H9 (cell line): ENCODE measurements at regions not wholly inside any gene's neighbourhood (a gene's known extent, or its start where the extent isn't known, plus 50 kb on each side); places are given as distances from the start of the nearest gene placed in this dataset.

ENCODE experiments used
- DNase-seq: peaks from one replicate; pipeline ENCODE4 v3.0.0-alpha.2; 2017
- H2AFZ ChIP-seq: one replicate; pipeline ENCODE4 v1.6.1; 2013; ENCODE audit warnings: mild to moderate bottlenecking, low read length, control low read depth, moderate library complexity
- H2AK5ac ChIP-seq: 2 replicates; pipeline ENCODE4 v1.6.1; 2013; ENCODE audit warnings: low read length, control low read depth, mixed read lengths; ENCODE audit not compliant: insufficient read length
- H2BK120ac ChIP-seq: one replicate; pipeline ENCODE4 v1.6.1; 2013; ENCODE audit warnings: low read depth, mild to moderate bottlenecking, low read length, control low read depth, inconsistent platforms; ENCODE audit not compliant: poor library complexity, severe bottlenecking
- H2BK12ac ChIP-seq: 2 replicates; pipeline ENCODE4 v1.6.1; 2013; ENCODE audit warnings: low read length, control low read depth, mixed read lengths, low read depth; ENCODE audit not compliant: insufficient read length
- H2BK15ac ChIP-seq: 2 replicates; pipeline ENCODE4 v1.6.1; 2013; ENCODE audit warnings: low read depth, low read length, control low read depth
- H2BK20ac ChIP-seq: one replicate; pipeline ENCODE4 v1.6.1; 2013; ENCODE audit warnings: low read depth, mild to moderate bottlenecking, low read length, control low read depth, inconsistent platforms; ENCODE audit not compliant: poor library complexity, severe bottlenecking
- H2BK5ac ChIP-seq: 2 replicates; pipeline ENCODE4 v1.6.1; 2013; ENCODE audit warnings: low read length, control low read depth, mixed read lengths; ENCODE audit not compliant: insufficient read length
- H3K14ac ChIP-seq: 2 replicates; pipeline ENCODE4 v1.6.1; 2013; ENCODE audit warnings: low read length, control low read depth; ENCODE audit not compliant: insufficient read depth
- H3K18ac ChIP-seq: 2 replicates; pipeline ENCODE4 v1.6.1; 2013; ENCODE audit warnings: low read depth, mild to moderate bottlenecking, mixed read lengths, low read length, control low read depth; ENCODE audit not compliant: insufficient read length
- H3K23ac ChIP-seq: 2 replicates; pipeline ENCODE4 v1.6.1; 2013; ENCODE audit warnings: low read length, control low read depth, mixed read lengths, low read depth; ENCODE audit not compliant: insufficient read length
- H3K23me2 ChIP-seq: 2 replicates; pipeline ENCODE4 v1.6.1; 2013; ENCODE audit warnings: low read depth, mild to moderate bottlenecking, mixed read lengths, low read length, control low read depth; ENCODE audit not compliant: insufficient read length, poor library complexity, severe bottlenecking
- H3K27ac ChIP-seq: 2 replicates; pipeline ENCODE4 v1.5.1; 2013; ENCODE audit warnings: low read length, control low read depth, mixed read lengths, low read depth; ENCODE audit not compliant: insufficient read length
- H3K27me3 ChIP-seq: 2 replicates; pipeline ENCODE4 v1.6.1; 2013; ENCODE audit warnings: low read length, control low read depth, inconsistent platforms; ENCODE audit not compliant: insufficient read depth
- H3K4ac ChIP-seq: 2 replicates; pipeline ENCODE4 v1.6.1; 2013; ENCODE audit warnings: low read depth, mild to moderate bottlenecking, control low read depth, inconsistent platforms, low read length, moderate library complexity
- H3K4me1 ChIP-seq: 2 replicates; pipeline ENCODE4 v1.6.1; 2013; ENCODE audit warnings: low read length, control low read depth, inconsistent platforms; ENCODE audit not compliant: insufficient read depth
- H3K4me2 ChIP-seq: 2 replicates; pipeline ENCODE4 v1.6.1; 2013; ENCODE audit warnings: low read length, control low read depth, mixed read lengths; ENCODE audit not compliant: insufficient read length, insufficient read depth
- H3K56ac ChIP-seq: 2 replicates; pipeline ENCODE4 v1.6.1; 2013; ENCODE audit warnings: low read depth, mild to moderate bottlenecking, mixed read lengths, low read length, control low read depth; ENCODE audit not compliant: insufficient read length
- H3K79me1 ChIP-seq: 2 replicates; pipeline ENCODE4 v1.6.1; 2013; ENCODE audit warnings: low read depth, mild to moderate bottlenecking, moderate library complexity, low read length, control low read depth, inconsistent platforms; ENCODE audit not compliant: insufficient read depth, poor library complexity, severe bottlenecking
- H3K79me2 ChIP-seq: 2 replicates; pipeline ENCODE4 v1.6.1; 2013; ENCODE audit warnings: low read length, control low read depth, inconsistent platforms; ENCODE audit not compliant: insufficient read depth
- H3K9ac ChIP-seq: 2 replicates; pipeline ENCODE4 v1.6.1; 2013; ENCODE audit warnings: low read length, control low read depth, mixed read lengths; ENCODE audit not compliant: insufficient read length; ENCODE audit errors: extremely low read depth
- H3K9me3 ChIP-seq: one replicate; pipeline ENCODE4 v1.6.1; 2013; ENCODE audit warnings: low read depth, low read length, inconsistent platforms; ENCODE audit not compliant: control insufficient read depth
- H3T11ph ChIP-seq: one replicate; pipeline ENCODE4 v1.6.1; 2013; ENCODE audit warnings: mild to moderate bottlenecking, low read length, control low read depth, inconsistent platforms
- H4K20me1 ChIP-seq: one replicate; pipeline ENCODE4 v1.6.1; 2013; ENCODE audit not compliant: control insufficient read depth, insufficient read length, insufficient read depth
- H4K5ac ChIP-seq: 2 replicates; pipeline ENCODE4 v1.6.1; 2013; ENCODE audit warnings: low read depth, mild to moderate bottlenecking, mixed read lengths, low read length, control low read depth; ENCODE audit not compliant: insufficient read length
- H4K8ac ChIP-seq: replicated peaks from 2 replicates; pipeline ENCODE4 v1.6.1; 2013; ENCODE audit warnings: low read length, control low read depth, mixed read lengths, low read depth; ENCODE audit not compliant: insufficient read length
- H4K91ac ChIP-seq: 2 replicates; pipeline ENCODE4 v1.6.1; 2013; ENCODE audit warnings: low read depth, mild to moderate bottlenecking, moderate library complexity, mixed read lengths, low read length, control low read depth; ENCODE audit not compliant: insufficient read length
- H3K27ac Mint-ChIP-seq, 3 experiments: 2 replicates in 2 of 3; 3 replicates in 1 of 3; pipeline ENCODE4 v1.8.0; 2020 to 2021; ENCODE audit warnings: mixed read lengths in 3 of 3, mild to moderate bottlenecking in 1 of 3, moderate library complexity in 1 of 3
- H3K27me3 Mint-ChIP-seq: 2 replicates; pipeline ENCODE4 v1.8.0; 2021; ENCODE audit warnings: low read depth, mild to moderate bottlenecking, moderate library complexity, mixed read lengths
- H3K36me3 Mint-ChIP-seq, 3 experiments: 2 replicates in 2 of 3; 3 replicates in 1 of 3; pipeline ENCODE4 v1.8.0; 2020 to 2021; ENCODE audit warnings: low read depth in 3 of 3, mixed read lengths in 3 of 3; ENCODE audit not compliant: insufficient read depth in 1 of 3
- H3K4me1 Mint-ChIP-seq, 2 experiments: 2 replicates each; pipeline ENCODE4 v1.8.0; 2020; ENCODE audit warnings: mixed read lengths in 2 of 2
- H3K4me3 Mint-ChIP-seq, 2 experiments: 2 replicates in 1 of 2; 3 replicates in 1 of 2; pipeline ENCODE4 v1.8.0; 2020 to 2021; ENCODE audit warnings: mild to moderate bottlenecking in 2 of 2, mixed read lengths in 2 of 2, moderate library complexity in 1 of 2
- H3K9me3 Mint-ChIP-seq, 2 experiments: 2 replicates in 1 of 2; 3 replicates in 1 of 2; pipeline ENCODE4 v1.8.0; 2020; ENCODE audit warnings: mild to moderate bottlenecking in 2 of 2, mixed read lengths in 2 of 2, moderate library complexity in 1 of 2
- WGBS: extraction: QIAGEN DNeasy Blood & Tissue Kit; methylation state at CpG from one replicate; pipeline ENCODE4 v1.1.7; 2013; ENCODE audit warnings: missing lambda C conversion rate, low lambda C conversion rate, mixed read lengths; ENCODE audit not compliant: insufficient read length; ENCODE audit errors: extremely low coverage; 5-methylcytosine and 5-hydroxymethylcytosine counted together
- TF ChIP-seq, protein P1 (sequence below): fragments of 200-600 bp; sonication (generic); conservative IDR thresholded peaks from 3 replicates; pipeline ENCODE4 v1.8.0; 2021; ENCODE audit warnings: antibody characterized with exemption, mild to moderate bottlenecking

DNA sequence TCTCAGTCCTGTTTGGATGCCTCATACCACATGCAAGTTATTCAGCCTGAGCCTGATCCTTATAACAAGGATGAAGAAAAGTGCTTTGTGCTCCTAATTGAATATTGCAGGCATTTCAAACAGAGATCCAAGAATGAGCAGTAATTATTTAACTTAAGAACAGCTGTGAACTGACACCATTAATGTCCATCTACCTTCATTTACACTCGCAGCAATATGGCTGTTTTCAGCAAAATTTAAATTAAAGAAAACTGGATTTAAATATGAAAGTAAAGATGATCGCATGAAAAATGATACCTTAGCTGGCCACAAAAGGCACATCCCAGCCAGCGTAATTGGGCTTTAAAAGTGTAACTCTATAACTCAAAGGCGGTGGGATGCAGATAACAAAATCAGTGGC is 466.3 kb downstream of the GALC start:
- Histone ChIP-seq H2BK120ac (no peak overlapping the region), H3K9ac (no peak overlapping the region), H3K9me3 (no peaks in the 10 kb centered on the region), H2BK5ac (no peak overlapping the region), H3K79me2 (no peaks in the 10 kb centered on the region), H3K23me2 (no peaks in the 10 kb centered on the region), H3K23ac (no peak overlapping the region), H3K4me2 (no peak overlapping the region), H4K91ac (no peak overlapping the region), H4K5ac (no peak overlapping the region), H3T11ph (no peak overlapping the region), H3K4me1 (peaks cover 3% of the 10 kb centered on the region; the same call in 1 of the 2 replicates), H2AK5ac (no peak overlapping the region), H3K14ac (no peak overlapping the region), H2AFZ (no peak overlapping the region), H2BK15ac (no peak overlapping the region), H3K79me1 (no peaks in the 10 kb centered on the region), H4K8ac (no peak overlapping the region), H3K4ac (no peak overlapping the region), H3K18ac (no peak overlapping the region), H3K27me3 (no peaks in the 10 kb centered on the region), H3K27ac (no peak overlapping the region), H2BK20ac (no peak overlapping the region), H3K56ac (no peak overlapping the region), H4K20me1 (no peaks in the 10 kb centered on the region), H2BK12ac (no peak overlapping the region)
- TF ChIP-seq, protein P1, sequence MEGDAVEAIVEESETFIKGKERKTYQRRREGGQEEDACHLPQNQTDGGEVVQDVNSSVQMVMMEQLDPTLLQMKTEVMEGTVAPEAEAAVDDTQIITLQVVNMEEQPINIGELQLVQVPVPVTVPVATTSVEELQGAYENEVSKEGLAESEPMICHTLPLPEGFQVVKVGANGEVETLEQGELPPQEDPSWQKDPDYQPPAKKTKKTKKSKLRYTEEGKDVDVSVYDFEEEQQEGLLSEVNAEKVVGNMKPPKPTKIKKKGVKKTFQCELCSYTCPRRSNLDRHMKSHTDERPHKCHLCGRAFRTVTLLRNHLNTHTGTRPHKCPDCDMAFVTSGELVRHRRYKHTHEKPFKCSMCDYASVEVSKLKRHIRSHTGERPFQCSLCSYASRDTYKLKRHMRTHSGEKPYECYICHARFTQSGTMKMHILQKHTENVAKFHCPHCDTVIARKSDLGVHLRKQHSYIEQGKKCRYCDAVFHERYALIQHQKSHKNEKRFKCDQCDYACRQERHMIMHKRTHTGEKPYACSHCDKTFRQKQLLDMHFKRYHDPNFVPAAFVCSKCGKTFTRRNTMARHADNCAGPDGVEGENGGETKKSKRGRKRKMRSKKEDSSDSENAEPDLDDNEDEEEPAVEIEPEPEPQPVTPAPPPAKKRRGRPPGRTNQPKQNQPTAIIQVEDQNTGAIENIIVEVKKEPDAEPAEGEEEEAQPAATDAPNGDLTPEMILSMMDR = no peak
- Mint-ChIP-seq H3K4me3 (no peak overlapping the region), H3K36me3 (no peaks in the 10 kb centered on the region), H3K27me3 (peaks cover 2% of the 10 kb centered on the region; the same call in 1 of the 2 replicates), H3K9me3 (no peaks in the 10 kb centered on the region), H3K4me1 (peaks cover 15 to 16% of the 10 kb centered on the region in 2 experiments), H3K27ac (no peak overlapping the region)
- no peak for DNase-seq
- WGBS = no CpG with 5 or more reads among the region's 4 CpGs
